IPS DF 19.7 (cell line): ENCODE measurements at regions not wholly inside any gene's neighbourhood (a gene's known extent, or its start where the extent isn't known, plus 50 kb on each side); places are given as distances from the start of the nearest gene placed in this dataset.
"Not testable (repeated sequence)": the region's sequence is repeated elsewhere in the genome, so short reads cannot be mapped to it uniquely, and the experiment has no call there.

Experiments
- DNase-seq: peaks from one replicate; pipeline ENCODE4 v3.0.0-alpha.2; 2013; ENCODE audit warnings: low read depth, low spot score

GRCh38 chr12:90829044-90829443, 125.9 kb downstream of the CCER1 start:
- no peak for DNase-seq

- no peak for DNase-seq
Measured at GRCh38 chr12:90828621-90829020, 126.4 kb downstream of the CCER1 start.

- no peak for DNase-seq
Measured at GRCh38 chr12:90827567-90827966, 127.4 kb downstream of the CCER1 start.

GRCh38 chr12:90826036-90826435, 128.9 kb downstream of the CCER1 start:
- no peak for DNase-seq

GRCh38 chr12:90823859-90824258, 131.1 kb downstream of the CCER1 start:
- DNase-seq, result no peak

GRCh38 chr12:90819709-90820108, 135.3 kb downstream of the CCER1 start:
- no peak for DNase-seq

- no peak for DNase-seq
Measured at GRCh38 chr12:90816353-90817089, 138.5 kb downstream of the CCER1 start.

- no peak for DNase-seq
Measured at GRCh38 chr12:90809940-90810339, 145.0 kb downstream of the CCER1 start.

- no peak for DNase-seq
Measured at GRCh38 chr12:90808568-90808967, 146.4 kb downstream of the CCER1 start.

- no peak for DNase-seq
Measured at GRCh38 chr12:90802727-90803126, 152.2 kb downstream of the CCER1 start.

- DNase-seq, result no peak
Measured at GRCh38 chr12:90801776-90802175, 153.2 kb downstream of the CCER1 start.

- no peak for DNase-seq
Measured at GRCh38 chr12:90794212-90794611, 160.8 kb downstream of the CCER1 start.

GRCh38 chr12:90792718-90793117, 162.3 kb downstream of the CCER1 start:
- DNase-seq, result not testable (repeated sequence)

- DNase-seq, result no peak
Measured at GRCh38 chr12:90791445-90791844, 163.5 kb downstream of the CCER1 start.

GRCh38 chr12:90790747-90791146, 164.2 kb downstream of the CCER1 start:
- DNase-seq, result no peak

- no peak for DNase-seq
Measured at GRCh38 chr12:90773491-90773890, 181.5 kb downstream of the CCER1 start.

GRCh38 chr12:90770861-90771260, 184.1 kb downstream of the CCER1 start:
- no peak for DNase-seq

- no peak for DNase-seq
Measured at GRCh38 chr12:90757957-90758356, 197.0 kb downstream of the CCER1 start.

- no peak for DNase-seq
Measured at GRCh38 chr12:90745211-90745610, 209.8 kb downstream of the CCER1 start.

- DNase-seq, result no peak
Measured at GRCh38 chr12:90741611-90742010, 213.4 kb downstream of the CCER1 start.

- no peak for DNase-seq
Measured at GRCh38 chr12:90729736-90730135, 225.2 kb downstream of the CCER1 start.

- DNase-seq, result no peak
Measured at GRCh38 chr12:90712671-90713070, 242.3 kb downstream of the CCER1 start.

GRCh38 chr12:90710711-90711110, 244.3 kb downstream of the CCER1 start:
- no peak for DNase-seq

GRCh38 chr12:90706036-90706435, 248.9 kb downstream of the CCER1 start:
- DNase-seq, result no peak
